Ovary (tissue), 7 donors: ENCODE measurements at regions not wholly inside any gene's neighbourhood (a gene's known extent, or its start where the extent isn't known, plus 50 kb on each side); places are given as distances from the start of the nearest gene placed in this dataset.
"Not testable (repeated sequence)": the region's sequence is repeated elsewhere in the genome, so short reads cannot be mapped to it uniquely, and the experiment has no call there.

ENCODE experiments used
- DNase-seq, 5 donors: peaks; one replicate each; pipeline ENCODE4 v3.0.0-alpha.2; 2019 to 2020
- H3K27ac ChIP-seq, 2 donors: fragments of 200-600 bp; one replicate each; pipeline versions ENCODE4 v1.5.1 to v1.8.0; 2019 to 2022
- H3K27me3 ChIP-seq: fragments of 200-600 bp; one replicate; pipeline ENCODE4 v1.8.0; 2022
- H3K36me3 ChIP-seq: fragments of 200-600 bp; sonication (generic); one replicate; pipeline ENCODE4 v1.5.1; 2019
- H3K4me1 ChIP-seq: one replicate; pipeline ENCODE4 v1.8.1; 2013; ENCODE audit warnings: mild to moderate bottlenecking, moderate library complexity; ENCODE audit not compliant: insufficient read depth
- H3K4me3 ChIP-seq: fragments of 200-600 bp; sonication (generic); one replicate; pipeline ENCODE4 v1.5.1; 2017
- H3K9me3 ChIP-seq, 2 donors: fragments of 200-600 bp in 1 of 2; sonication (generic) in 1 of 2; one replicate each; pipeline versions ENCODE4 v1.5.1 to v1.8.1; 2013 to 2019; ENCODE audit warnings: mild to moderate bottlenecking in 1 of 2, moderate library complexity in 1 of 2
- EP300 ChIP-seq: sonication (generic); formaldehyde crosslinking; IDR thresholded peaks from one replicate; pipeline ENCODE4 v1.6.1; 2017; ENCODE audit warnings: antibody characterized with exemption
- POLR2A ChIP-seq: fragments of 450-650 bp; IDR thresholded peaks from one replicate; pipeline ENCODE4 v1.6.1; 2017; ENCODE audit warnings: antibody characterized with exemption, mild to moderate bottlenecking, moderate library complexity
- WGBS, 3 donors: extraction: QIAGEN DNeasy Blood & Tissue Kit in 1 of 3; methylation state at CpG; one replicate each; pipeline versions ENCODE4 v1.1.5 to v1.1.7; 2013 to 2017; 5-methylcytosine and 5-hydroxymethylcytosine counted together
- intact Hi-C, 4 donors: fragments of 100-400 bp; cut with DNase I; formaldehyde crosslinking; loops; one replicate each; pipeline versions ENCODE4 v1.11.0 to v1.15.1; 2022 to 2023
- TF ChIP-seq, protein P1 (sequence below), 3 donors: fragments of 450-650 bp in 2 of 3; fragments of 200-600 bp in 1 of 3; IDR thresholded peaks; one replicate each; pipeline versions ENCODE4 v1.5.1 to v1.8.0; 2016 to 2022; ENCODE audit warnings: antibody characterized with exemption in 3 of 3, mild to moderate bottlenecking in 1 of 3
- donor health status: DM: no; HTN: no; CAD: no; lungs with moderate emphysema.
- donor health status: DM: no; HTN: no; CAD: no.
- donor health status: Bipolar disorder and iron deficiency.
- donor health status: DM: no; HTN: no; CAD: no.
- donor health status: DM: yes; HTN: yes; CAD: no.

- no peaks in the 10 kb centered on the region for H3K9me3 ChIP-seq
- WGBS, 3 donors: 38 to 53% (median 45%) methylated on average over 2 of the region's 2 CpGs
- intact Hi-C loops: no loop called here
- H3K4me1 ChIP-seq: no peaks in the 10 kb centered on the region
- no peaks in the 10 kb centered on the region for H3K36me3 ChIP-seq
- no peak overlapping the region for H3K27ac ChIP-seq
- no peaks in the 10 kb centered on the region for H3K27me3 ChIP-seq
- no peak for DNase-seq
- TF ChIP-seq EP300 (no peak), POLR2A (no peak)
- TF ChIP-seq, protein P1, sequence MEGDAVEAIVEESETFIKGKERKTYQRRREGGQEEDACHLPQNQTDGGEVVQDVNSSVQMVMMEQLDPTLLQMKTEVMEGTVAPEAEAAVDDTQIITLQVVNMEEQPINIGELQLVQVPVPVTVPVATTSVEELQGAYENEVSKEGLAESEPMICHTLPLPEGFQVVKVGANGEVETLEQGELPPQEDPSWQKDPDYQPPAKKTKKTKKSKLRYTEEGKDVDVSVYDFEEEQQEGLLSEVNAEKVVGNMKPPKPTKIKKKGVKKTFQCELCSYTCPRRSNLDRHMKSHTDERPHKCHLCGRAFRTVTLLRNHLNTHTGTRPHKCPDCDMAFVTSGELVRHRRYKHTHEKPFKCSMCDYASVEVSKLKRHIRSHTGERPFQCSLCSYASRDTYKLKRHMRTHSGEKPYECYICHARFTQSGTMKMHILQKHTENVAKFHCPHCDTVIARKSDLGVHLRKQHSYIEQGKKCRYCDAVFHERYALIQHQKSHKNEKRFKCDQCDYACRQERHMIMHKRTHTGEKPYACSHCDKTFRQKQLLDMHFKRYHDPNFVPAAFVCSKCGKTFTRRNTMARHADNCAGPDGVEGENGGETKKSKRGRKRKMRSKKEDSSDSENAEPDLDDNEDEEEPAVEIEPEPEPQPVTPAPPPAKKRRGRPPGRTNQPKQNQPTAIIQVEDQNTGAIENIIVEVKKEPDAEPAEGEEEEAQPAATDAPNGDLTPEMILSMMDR (IDR thresholded peaks at IDR 0.05): no peak
- H3K4me3 ChIP-seq: no peak overlapping the region
Observed at GRCh38 chr16:52117171-52117570, 429.8 kb downstream of the TOX3 start.

- H3K36me3 ChIP-seq: no peaks in the 10 kb centered on the region
- intact Hi-C loops: no loop called here
- no peaks in the 10 kb centered on the region for H3K9me3 ChIP-seq
- TF ChIP-seq POLR2A: no peak
- TF ChIP-seq EP300: no peak
- no peaks in the 10 kb centered on the region for H3K27me3 ChIP-seq
- DNase-seq: no peak
- 68 to 77% (median 68%) methylated on average over 4 of the region's 4 CpGs for WGBS, 3 donors
- no peak overlapping the region for H3K4me3 ChIP-seq
- H3K27ac ChIP-seq: no peak overlapping the region
- no peaks in the 10 kb centered on the region for H3K4me1 ChIP-seq
Observed at GRCh38 chr16:52114379-52114778, 432.6 kb downstream of the TOX3 start.

- TF ChIP-seq, protein P1 (IDR thresholded peaks at IDR 0.05): no peak
- TF ChIP-seq POLR2A (no peak), EP300 (no peak)
- H3K4me1 ChIP-seq: no peaks in the 10 kb centered on the region
- no peak overlapping the region for H3K27ac ChIP-seq
- intact Hi-C loops: no loop called here
- no peak for DNase-seq
- H3K36me3 ChIP-seq: no peaks in the 10 kb centered on the region
- no peaks in the 10 kb centered on the region for H3K27me3 ChIP-seq
- no peak overlapping the region for H3K4me3 ChIP-seq
- WGBS, 3 donors: 52 to 76% (median 58%) methylated on average over 2 of the region's 2 CpGs
- H3K9me3 ChIP-seq: no peaks in the 10 kb centered on the region
Observed at GRCh38 chr16:52113533-52114183, 433.3 kb downstream of the TOX3 start.

DNA sequence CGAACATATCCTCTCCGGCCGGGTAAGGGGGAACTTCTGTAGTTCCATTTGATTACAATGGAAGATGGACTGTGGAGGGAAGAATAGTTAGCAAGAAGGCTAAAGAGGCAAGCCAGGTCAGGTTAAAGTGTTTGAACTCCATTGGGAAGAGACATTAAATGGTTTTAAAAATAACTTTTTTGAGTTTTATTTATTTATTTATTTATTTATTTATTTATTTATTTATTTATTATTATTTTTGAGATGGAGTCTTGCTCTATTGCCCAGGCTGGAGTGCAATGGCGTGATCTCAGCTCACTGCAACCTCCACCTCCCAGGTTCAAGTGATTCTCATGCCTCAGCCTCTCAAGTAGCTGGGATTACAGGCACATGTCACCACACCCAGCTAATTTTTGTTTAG, 441.9 kb downstream of the TOX3 start:
- WGBS, 3 donors: 85 to 93% (median 86%) methylated on average over 4 of the region's 4 CpGs
- DNase-seq, H3K36me3 ChIP-seq, H3K9me3 ChIP-seq, H3K4me1 ChIP-seq, H3K27me3 ChIP-seq, H3K4me3 ChIP-seq, H3K27ac ChIP-seq, intact Hi-C loops: not testable (repeated sequence)

GRCh38 chr16:52103791-52104190, 443.2 kb downstream of the TOX3 start:
- H3K27ac ChIP-seq: no peak overlapping the region
- intact Hi-C loops: no loop called here
- H3K4me3 ChIP-seq: no peak overlapping the region
- no peaks in the 10 kb centered on the region for H3K36me3 ChIP-seq
- TF ChIP-seq, protein P1 (IDR thresholded peaks at IDR 0.05): no peak
- TF ChIP-seq EP300 (no peak), POLR2A (no peak)
- WGBS, 3 donors: 68 to 83% (median 77%) methylated on average over 1 of the region's 1 CpG
- DNase-seq: no peak
- no peaks in the 10 kb centered on the region for H3K4me1 ChIP-seq
- no peaks in the 10 kb centered on the region for H3K27me3 ChIP-seq
- no peaks in the 10 kb centered on the region for H3K9me3 ChIP-seq
